Lower leg skin (tissue), 4 donors: ENCODE measurements at regions not wholly inside any gene's neighbourhood (a gene's known extent, or its start where the extent isn't known, plus 50 kb on each side); places are given as distances from the start of the nearest gene placed in this dataset.

Source experiments
- DNase-seq, 2 donors: peaks; one replicate each; pipeline ENCODE4 v3.0.0-alpha.2; 2019; ENCODE audit warnings: low spot score in 2 of 2
- H3K4me3 ChIP-seq: fragments of 200-600 bp; sonication (generic); 2 replicates; pipeline ENCODE4 v1.5.1; 2017; ENCODE audit warnings: mild to moderate bottlenecking, low read depth; ENCODE audit not compliant: poor library complexity, severe bottlenecking
- POLR2A ChIP-seq, 2 donors: fragments of 450-650 bp; IDR thresholded peaks; one replicate each; pipeline ENCODE4 v1.6.1; 2016 to 2017; ENCODE audit warnings: antibody characterized with exemption in 2 of 2, mild to moderate bottlenecking in 1 of 2, moderate library complexity in 1 of 2
- WGBS, 2 donors: methylation state at CpG; one replicate each; pipeline ENCODE4 v1.1.5; 2018; 5-methylcytosine and 5-hydroxymethylcytosine counted together
- intact Hi-C: fragments of 100-400 bp; cut with DNase I; formaldehyde crosslinking; loops from one replicate; pipeline ENCODE4 v1.15.0; 2023; ENCODE audit warnings: low total_unique reads
- TF ChIP-seq, protein P1 (sequence below), 3 donors: fragments of 450-650 bp; IDR thresholded peaks; one replicate each; pipeline ENCODE4 v1.5.1; 2016; ENCODE audit warnings: antibody characterized with exemption in 3 of 3, mild to moderate bottlenecking in 3 of 3, moderate library complexity in 2 of 3

DNA sequence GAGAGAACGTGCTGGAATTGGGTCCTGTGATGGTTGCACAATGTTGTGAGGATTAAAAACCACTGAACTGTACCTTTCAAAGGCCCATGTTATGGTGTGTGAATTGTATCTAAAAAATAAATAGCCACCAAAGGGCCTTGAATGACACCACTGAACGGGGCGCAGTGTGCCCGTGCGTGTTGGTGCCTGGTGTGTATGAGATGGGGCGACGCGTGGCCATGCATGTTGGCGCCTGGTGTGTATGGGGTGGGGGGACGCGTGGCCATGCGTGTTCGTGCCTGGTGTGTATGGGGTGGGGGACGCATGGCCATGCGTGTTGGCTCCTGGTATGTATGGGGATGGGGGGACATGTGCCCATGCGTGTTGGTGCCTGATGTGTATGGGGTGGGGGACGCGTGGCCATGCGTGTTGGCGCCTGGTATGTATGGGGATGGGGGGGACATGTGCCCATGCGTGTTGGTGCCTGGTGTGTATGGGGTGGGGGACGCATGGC, 66.6 kb upstream of the HELT start:
- H3K4me3 ChIP-seq, result no peak overlapping the region
- intact Hi-C loops, result no loop called here
- TF ChIP-seq, protein P1, sequence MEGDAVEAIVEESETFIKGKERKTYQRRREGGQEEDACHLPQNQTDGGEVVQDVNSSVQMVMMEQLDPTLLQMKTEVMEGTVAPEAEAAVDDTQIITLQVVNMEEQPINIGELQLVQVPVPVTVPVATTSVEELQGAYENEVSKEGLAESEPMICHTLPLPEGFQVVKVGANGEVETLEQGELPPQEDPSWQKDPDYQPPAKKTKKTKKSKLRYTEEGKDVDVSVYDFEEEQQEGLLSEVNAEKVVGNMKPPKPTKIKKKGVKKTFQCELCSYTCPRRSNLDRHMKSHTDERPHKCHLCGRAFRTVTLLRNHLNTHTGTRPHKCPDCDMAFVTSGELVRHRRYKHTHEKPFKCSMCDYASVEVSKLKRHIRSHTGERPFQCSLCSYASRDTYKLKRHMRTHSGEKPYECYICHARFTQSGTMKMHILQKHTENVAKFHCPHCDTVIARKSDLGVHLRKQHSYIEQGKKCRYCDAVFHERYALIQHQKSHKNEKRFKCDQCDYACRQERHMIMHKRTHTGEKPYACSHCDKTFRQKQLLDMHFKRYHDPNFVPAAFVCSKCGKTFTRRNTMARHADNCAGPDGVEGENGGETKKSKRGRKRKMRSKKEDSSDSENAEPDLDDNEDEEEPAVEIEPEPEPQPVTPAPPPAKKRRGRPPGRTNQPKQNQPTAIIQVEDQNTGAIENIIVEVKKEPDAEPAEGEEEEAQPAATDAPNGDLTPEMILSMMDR (IDR thresholded peaks at IDR 0.05), result no peak
- TF ChIP-seq POLR2A (IDR thresholded peaks at IDR 0.05), result no peak
- no peak for DNase-seq
- 90 to 92% methylated on average over 21 to 22 of the region's 22 CpGs for WGBS, 2 donors

DNA sequence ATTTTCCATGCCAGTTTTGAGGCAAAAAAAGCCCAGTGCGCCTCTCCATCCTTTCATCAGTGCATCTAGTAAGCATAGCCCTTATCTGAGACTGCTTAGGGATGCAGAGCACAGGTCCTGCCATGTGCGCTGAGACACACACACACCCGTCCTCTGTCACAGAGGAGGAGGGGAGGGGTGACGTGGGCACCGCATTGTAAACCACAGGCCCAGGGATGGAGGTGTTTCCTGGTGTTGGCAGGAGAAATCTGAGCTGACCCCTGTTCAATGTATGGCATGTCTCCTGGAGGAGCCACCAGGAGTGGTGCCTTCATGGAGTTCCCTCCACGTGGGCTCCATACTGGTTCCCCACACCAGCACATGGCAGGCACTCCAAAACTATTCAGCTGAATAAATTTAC, 65.8 kb upstream of the HELT start:
- intact Hi-C loops, result no loop called here
- 85 to 90% methylated on average over 6 of the region's 6 CpGs for WGBS, 2 donors
- no peak for DNase-seq
- TF ChIP-seq, protein P1 (IDR thresholded peaks at IDR 0.05), result no peak
- TF ChIP-seq POLR2A (IDR thresholded peaks at IDR 0.05), result no peak
- H3K4me3 ChIP-seq, result no peak overlapping the region

DNA sequence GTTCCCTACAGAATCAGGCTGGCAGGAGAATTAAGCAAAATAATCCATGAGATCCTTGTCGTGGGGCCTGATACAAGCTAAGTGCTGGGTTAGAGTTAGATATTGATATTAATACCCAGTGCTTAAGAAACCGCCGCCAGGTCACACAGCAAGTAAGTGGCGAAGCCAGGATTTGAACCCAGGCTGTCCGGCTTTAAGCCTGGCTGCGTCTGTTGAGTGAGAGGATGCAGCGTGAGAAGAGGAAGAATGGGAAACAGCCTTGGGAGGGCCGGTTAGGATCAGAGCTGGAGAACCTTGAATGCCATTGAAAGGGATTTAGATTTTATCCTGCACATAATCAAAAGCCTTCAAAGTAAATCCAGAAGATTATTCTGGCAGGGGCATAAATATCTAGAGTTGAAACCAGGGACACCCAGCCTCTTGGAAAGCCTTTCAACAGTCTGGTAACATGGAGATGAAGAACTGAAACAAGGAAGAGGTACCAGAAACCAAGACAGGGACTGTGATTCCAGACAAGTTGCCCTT, 64.8 kb upstream of the HELT start:
- no peak for TF ChIP-seq POLR2A (IDR thresholded peaks at IDR 0.05)
- TF ChIP-seq, protein P1 (IDR thresholded peaks at IDR 0.05), result no peak
- intact Hi-C loops, result no loop called here
- no peak overlapping the region for H3K4me3 ChIP-seq
- 83 to 84% methylated on average over 8 of the region's 8 CpGs for WGBS, 2 donors
- DNase-seq, result peak in 1 of 2 donors; percentile 48

DNA sequence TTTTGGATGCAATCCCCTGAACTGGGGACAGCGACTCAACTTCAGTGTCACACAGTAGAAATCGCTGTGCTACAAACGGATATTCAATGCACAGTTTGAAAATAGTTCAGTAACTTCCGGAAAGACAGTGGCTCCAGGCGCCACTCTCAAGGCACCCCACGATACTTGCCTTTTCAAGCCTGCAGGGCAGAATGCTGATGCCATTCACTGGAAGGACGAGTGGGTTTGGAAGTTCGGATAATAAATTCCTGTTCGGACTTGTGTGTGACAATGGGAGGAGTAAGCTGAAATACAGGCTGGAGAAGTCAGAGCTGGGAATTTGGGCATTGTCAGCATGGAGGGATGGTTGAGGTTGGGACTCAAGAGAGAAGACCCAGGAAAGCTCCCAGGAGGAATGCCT, 64.3 kb upstream of the HELT start:
- intact Hi-C loops, result no loop called here
- no peak for DNase-seq
- 45 to 59% methylated on average over 9 of the region's 9 CpGs for WGBS, 2 donors
- TF ChIP-seq, protein P1 (IDR thresholded peaks at IDR 0.05), result no peak
- TF ChIP-seq POLR2A (IDR thresholded peaks at IDR 0.05), result no peak
- H3K4me3 ChIP-seq, result no peak overlapping the region

DNA sequence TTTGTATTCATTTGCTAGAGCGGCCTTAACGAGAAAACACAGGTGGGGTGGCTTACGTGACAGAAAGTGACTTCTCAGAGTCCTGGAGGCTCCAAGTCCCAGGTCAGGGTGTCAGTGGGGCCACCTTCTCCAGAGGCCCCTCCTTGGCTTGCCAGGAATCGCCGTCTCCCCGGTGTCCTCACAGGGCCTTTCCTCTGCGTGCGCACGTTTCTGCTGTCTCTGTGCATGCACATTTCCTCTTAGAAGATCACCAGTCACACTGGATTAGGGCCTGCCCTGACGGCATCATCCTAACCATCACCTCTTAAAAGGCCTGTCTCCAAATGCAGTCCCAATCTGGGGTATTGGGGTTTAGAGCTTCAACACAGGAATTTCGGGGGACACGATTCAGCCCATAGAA, 63.8 kb upstream of the HELT start:
- no peak for TF ChIP-seq POLR2A (IDR thresholded peaks at IDR 0.05)
- TF ChIP-seq, protein P1 (IDR thresholded peaks at IDR 0.05), result no peak

DNA sequence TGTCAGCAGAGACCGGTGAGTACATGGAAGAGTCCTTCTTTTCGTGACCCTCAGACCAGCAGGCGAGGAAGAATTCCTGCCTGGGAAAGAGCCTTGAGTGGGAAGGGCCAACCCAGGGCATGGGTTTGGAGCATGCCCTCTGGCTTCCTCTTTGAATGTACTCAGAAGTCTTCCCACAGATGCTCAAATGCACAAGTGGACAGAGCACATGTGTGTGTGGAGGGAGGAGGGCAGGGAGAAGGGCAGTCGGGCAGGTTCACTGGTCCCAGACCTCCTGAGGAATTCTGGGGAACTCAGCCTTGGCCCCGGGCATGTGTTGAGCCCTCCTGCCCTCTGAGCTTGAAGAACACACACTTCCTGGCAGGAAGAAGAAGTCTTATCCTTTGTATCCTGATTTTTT, 63.2 kb upstream of the HELT start:
- TF ChIP-seq, protein P1 (IDR thresholded peaks at IDR 0.05), result no peak
- no peak for TF ChIP-seq POLR2A (IDR thresholded peaks at IDR 0.05)
- WGBS, 2 donors, result 82 to 85% methylated on average over 5 of the region's 5 CpGs
- intact Hi-C loops, result no loop called here

More for the DNA sequence above, 63.8 kb upstream of the HELT start:
- peak in 1 of 2 donors; percentile 53 for DNase-seq
- intact Hi-C loops, result no loop called here
- no peak overlapping the region for H3K4me3 ChIP-seq
- 82 to 88% methylated on average over 11 of the region's 12 CpGs for WGBS, 2 donors

More for the DNA sequence above, 63.2 kb upstream of the HELT start:
- no peak overlapping the region for H3K4me3 ChIP-seq
- DNase-seq, result no peak
